ENCODE measurements at regions not wholly inside any gene's neighbourhood (a gene's known extent, or its start where the extent isn't known, plus 50 kb on each side); places are given as distances from the start of the nearest gene placed in this dataset.
A peak's percentile ranks its signal among the peaks of the same experiment; 100 is the strongest.

DNA sequence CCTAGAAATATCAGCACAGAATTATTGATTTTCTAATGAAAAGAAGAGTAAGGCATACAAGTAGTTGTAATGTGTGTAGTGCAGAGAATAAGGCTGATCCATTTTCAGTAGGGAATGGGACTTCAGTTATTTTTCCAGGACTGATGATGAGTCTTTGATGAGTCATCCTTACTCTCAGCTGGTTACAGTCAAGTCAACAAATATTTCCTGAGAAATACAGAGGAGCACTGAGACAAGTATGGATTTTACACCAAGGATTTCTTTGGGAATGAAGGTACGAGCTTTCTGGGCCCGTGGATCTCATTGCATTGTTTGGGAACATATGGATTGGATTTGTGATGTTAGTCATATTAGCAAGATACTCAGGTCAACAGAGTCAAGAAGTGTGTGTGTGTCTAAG is 502.7 kb downstream of the FGF9 start:
- Histone ChIP-seq H3K9me3 (ENCODE audit: insufficient read depth, low read depth, low read length) (no peaks in the 10 kb centered on the region), H3K14ac (ENCODE audit: low read length) (no peak overlapping the region), H2AK5ac (ENCODE audit: low read length) (no peak overlapping the region), H3K4me1 (ENCODE audit: control insufficient read depth in 1 of 2, insufficient read depth in 2 of 2, low read length in 2 of 2) (no peaks in the 10 kb centered on the region), H3K9ac (ENCODE audit: low read length) (no peak overlapping the region), H3K27me3 (ENCODE audit: insufficient read depth, low read length) (no peaks in the 10 kb centered on the region), H2BK5ac (ENCODE audit: low read depth, low read length, poor library complexity) (no peak overlapping the region), H3K23ac (ENCODE audit: low read length) (no peak overlapping the region), H3K18ac (ENCODE audit: low read length) (no peak overlapping the region), H3K27ac (ENCODE audit: low read depth, low read length) (no peak overlapping the region), H3K4ac (ENCODE audit: low read depth, low read length) (no peak overlapping the region), H2BK12ac (ENCODE audit: low read length) (no peak overlapping the region), H3K4me2 (ENCODE audit: low read length) (no peak overlapping the region), H4K12ac (ENCODE audit: low read depth, low read length) (no peak overlapping the region), H2AFZ (ENCODE audit: insufficient read depth, low read length, poor library complexity) (no peak overlapping the region), H4K8ac (ENCODE audit: low read depth, low read length) (no peak overlapping the region), H3K36me3 (ENCODE audit: control insufficient read depth in 1 of 2, insufficient read depth in 2 of 2, low read length in 2 of 2) (no peaks in the 10 kb centered on the region), H2BK120ac (ENCODE audit: insufficient read depth, low read length, poor library complexity) (no peak overlapping the region), H3K4me3 (ENCODE audit: low read depth, low read length) (no peak overlapping the region), H4K91ac (ENCODE audit: low read depth, low read length) (no peak overlapping the region), H3K79me2 (ENCODE audit: control insufficient read depth, insufficient read depth, low read length, poor library complexity) (no peaks in the 10 kb centered on the region), H3K79me1 (ENCODE audit: low read length) (no peaks in the 10 kb centered on the region)
- WGBS (ENCODE audit: extremely low coverage, insufficient coverage, insufficient read length) = no CpG with 5 or more reads among the region's 2 CpGs
- peak in 1 of 2 donors; percentile 19 for DNase-seq

- no peak for DNase-seq
- no peak overlapping the region for H4K91ac ChIP-seq (ENCODE audit: low read depth, low read length)
- no peak overlapping the region for H2AFZ ChIP-seq (ENCODE audit: insufficient read depth, low read length, poor library complexity)
- no peak overlapping the region for H2AK5ac ChIP-seq (ENCODE audit: low read length)
- H4K8ac ChIP-seq (ENCODE audit: low read depth, low read length) = no peak overlapping the region
- H3K36me3 ChIP-seq (ENCODE audit: control insufficient read depth in 1 of 2, insufficient read depth in 2 of 2, low read length in 2 of 2) = no peaks in the 10 kb centered on the region
- H4K12ac ChIP-seq (ENCODE audit: low read depth, low read length) = no peak overlapping the region
- H3K4ac ChIP-seq (ENCODE audit: low read depth, low read length) = no peak overlapping the region
- no peak overlapping the region for H3K4me2 ChIP-seq (ENCODE audit: low read length)
- no peak overlapping the region for H3K4me3 ChIP-seq (ENCODE audit: low read depth, low read length)
- no CpG with 5 or more reads among the region's 8 CpGs for WGBS (ENCODE audit: extremely low coverage, insufficient coverage, insufficient read length)
- no peak overlapping the region for H3K18ac ChIP-seq (ENCODE audit: low read length)
- no peak overlapping the region for H3K9ac ChIP-seq (ENCODE audit: low read length)
- H3K27ac ChIP-seq (ENCODE audit: low read depth, low read length) = no peak overlapping the region
- no peaks in the 10 kb centered on the region for H3K79me2 ChIP-seq (ENCODE audit: control insufficient read depth, insufficient read depth, low read length, poor library complexity)
- H3K4me1 ChIP-seq (ENCODE audit: control insufficient read depth in 1 of 2, insufficient read depth in 2 of 2, low read length in 2 of 2) = no peaks in the 10 kb centered on the region
- H3K14ac ChIP-seq (ENCODE audit: low read length) = no peak overlapping the region
- H2BK12ac ChIP-seq (ENCODE audit: low read length) = no peak overlapping the region
- no peak overlapping the region for H2BK120ac ChIP-seq (ENCODE audit: insufficient read depth, low read length, poor library complexity)
- no peak overlapping the region for H3K23ac ChIP-seq (ENCODE audit: low read length)
- no peaks in the 10 kb centered on the region for H3K27me3 ChIP-seq (ENCODE audit: insufficient read depth, low read length)
- H3K9me3 ChIP-seq (ENCODE audit: insufficient read depth, low read depth, low read length) = no peaks in the 10 kb centered on the region
- H3K79me1 ChIP-seq (ENCODE audit: low read length) = no peaks in the 10 kb centered on the region
- no peak overlapping the region for H2BK5ac ChIP-seq (ENCODE audit: low read depth, low read length, poor library complexity)
These were observed 504.4 kb downstream of the FGF9 start for GRCh38 chr13:22175241-22175640.

GRCh38 chr13:22175815-22176214 is 504.9 kb downstream of the FGF9 start:
- no peak overlapping the region for H2AFZ ChIP-seq (ENCODE audit: insufficient read depth, low read length, poor library complexity)
- H2AK5ac ChIP-seq (ENCODE audit: low read length) = no peak overlapping the region
- no peak overlapping the region for H3K4me3 ChIP-seq (ENCODE audit: low read depth, low read length)
- no peak overlapping the region for H3K27ac ChIP-seq (ENCODE audit: low read depth, low read length)
- H3K79me2 ChIP-seq (ENCODE audit: control insufficient read depth, insufficient read depth, low read length, poor library complexity) = no peaks in the 10 kb centered on the region
- H3K79me1 ChIP-seq (ENCODE audit: low read length) = no peaks in the 10 kb centered on the region
- H3K9me3 ChIP-seq (ENCODE audit: insufficient read depth, low read depth, low read length) = no peaks in the 10 kb centered on the region
- no peak overlapping the region for H4K12ac ChIP-seq (ENCODE audit: low read depth, low read length)
- H3K4ac ChIP-seq (ENCODE audit: low read depth, low read length) = no peak overlapping the region
- H3K36me3 ChIP-seq (ENCODE audit: control insufficient read depth in 1 of 2, insufficient read depth in 2 of 2, low read length in 2 of 2) = no peaks in the 10 kb centered on the region
- H4K91ac ChIP-seq (ENCODE audit: low read depth, low read length) = no peak overlapping the region
- no peak overlapping the region for H4K8ac ChIP-seq (ENCODE audit: low read depth, low read length)
- H2BK12ac ChIP-seq (ENCODE audit: low read length) = no peak overlapping the region
- DNase-seq = no peak
- H3K14ac ChIP-seq (ENCODE audit: low read length) = no peak overlapping the region
- no CpG with 5 or more reads among the region's 7 CpGs for WGBS (ENCODE audit: extremely low coverage, insufficient coverage, insufficient read length)
- H2BK120ac ChIP-seq (ENCODE audit: insufficient read depth, low read length, poor library complexity) = no peak overlapping the region
- no peaks in the 10 kb centered on the region for H3K27me3 ChIP-seq (ENCODE audit: insufficient read depth, low read length)
- no peak overlapping the region for H3K18ac ChIP-seq (ENCODE audit: low read length)
- no peak overlapping the region for H3K9ac ChIP-seq (ENCODE audit: low read length)
- no peaks in the 10 kb centered on the region for H3K4me1 ChIP-seq (ENCODE audit: control insufficient read depth in 1 of 2, insufficient read depth in 2 of 2, low read length in 2 of 2)
- H2BK5ac ChIP-seq (ENCODE audit: low read depth, low read length, poor library complexity) = no peak overlapping the region
- no peak overlapping the region for H3K4me2 ChIP-seq (ENCODE audit: low read length)
- H3K23ac ChIP-seq (ENCODE audit: low read length) = no peak overlapping the region

DNA sequence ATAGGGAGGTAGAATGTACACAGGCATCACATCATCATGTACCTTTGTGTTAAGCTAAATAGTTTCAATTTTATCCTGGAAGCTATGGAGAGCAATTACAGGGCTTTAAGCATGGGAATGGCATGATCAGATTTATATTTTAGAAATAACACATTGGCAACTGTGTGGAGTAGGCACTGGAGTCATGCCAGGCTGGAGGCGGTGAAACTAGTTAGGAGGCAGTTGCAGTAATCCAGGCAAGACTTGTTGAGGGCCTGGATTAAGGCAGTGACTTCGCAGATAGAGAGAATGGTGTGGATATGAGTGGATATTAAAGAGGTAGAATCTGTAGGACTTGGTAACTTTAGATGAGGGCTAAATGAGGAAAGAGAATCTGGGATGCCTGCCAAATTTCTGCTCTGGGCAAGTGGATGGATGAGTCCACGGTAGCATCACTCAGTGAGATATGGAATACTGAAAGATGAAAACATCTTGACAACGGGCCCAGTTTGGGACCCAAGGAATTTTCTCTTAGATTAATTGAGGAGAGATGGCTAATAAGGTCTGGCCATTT is 506.2 kb downstream of the FGF9 start:
- no peak overlapping the region for H3K18ac ChIP-seq (ENCODE audit: low read length)
- H3K27me3 ChIP-seq (ENCODE audit: insufficient read depth, low read length) = no peaks in the 10 kb centered on the region
- H2BK12ac ChIP-seq (ENCODE audit: low read length) = no peak overlapping the region
- H3K23ac ChIP-seq (ENCODE audit: low read length) = no peak overlapping the region
- no peak overlapping the region for H2BK5ac ChIP-seq (ENCODE audit: low read depth, low read length, poor library complexity)
- no peaks in the 10 kb centered on the region for H3K79me1 ChIP-seq (ENCODE audit: low read length)
- H3K4me3 ChIP-seq (ENCODE audit: low read depth, low read length) = no peak overlapping the region
- no peak for DNase-seq
- H4K91ac ChIP-seq (ENCODE audit: low read depth, low read length) = no peak overlapping the region
- no peak overlapping the region for H2AFZ ChIP-seq (ENCODE audit: insufficient read depth, low read length, poor library complexity)
- no peak overlapping the region for H2BK120ac ChIP-seq (ENCODE audit: insufficient read depth, low read length, poor library complexity)
- no peak overlapping the region for H3K27ac ChIP-seq (ENCODE audit: low read depth, low read length)
- no peaks in the 10 kb centered on the region for H3K36me3 ChIP-seq (ENCODE audit: control insufficient read depth in 1 of 2, insufficient read depth in 2 of 2, low read length in 2 of 2)
- H3K4ac ChIP-seq (ENCODE audit: low read depth, low read length) = no peak overlapping the region
- H3K14ac ChIP-seq (ENCODE audit: low read length) = no peak overlapping the region
- H3K4me1 ChIP-seq (ENCODE audit: control insufficient read depth in 1 of 2, insufficient read depth in 2 of 2, low read length in 2 of 2) = no peaks in the 10 kb centered on the region
- no peak overlapping the region for H3K9ac ChIP-seq (ENCODE audit: low read length)
- no peak overlapping the region for H3K4me2 ChIP-seq (ENCODE audit: low read length)
- H3K9me3 ChIP-seq (ENCODE audit: insufficient read depth, low read depth, low read length) = no peaks in the 10 kb centered on the region
- no peak overlapping the region for H2AK5ac ChIP-seq (ENCODE audit: low read length)
- H3K79me2 ChIP-seq (ENCODE audit: control insufficient read depth, insufficient read depth, low read length, poor library complexity) = no peaks in the 10 kb centered on the region
- H4K8ac ChIP-seq (ENCODE audit: low read depth, low read length) = no peak overlapping the region
- H4K12ac ChIP-seq (ENCODE audit: low read depth, low read length) = no peak overlapping the region
- no CpG with 5 or more reads among the region's 4 CpGs for WGBS (ENCODE audit: extremely low coverage, insufficient coverage, insufficient read length)
